GM04504 (cell line): ENCODE measurements at regions not wholly inside any gene's neighbourhood (a gene's known extent, or its start where the extent isn't known, plus 50 kb on each side); places are given as distances from the start of the nearest gene placed in this dataset.

Experiments used
- DNase-seq: peaks from one replicate; pipeline ENCODE4 v3.0.0-alpha.2; 2012; ENCODE audit warnings: low read depth

GRCh38 chr12:91353266-91353665 is 170.6 kb upstream of the DCN start:
- no peak for DNase-seq

- no peak for DNase-seq
These were observed 166.9 kb upstream of the DCN start for GRCh38 chr12:91349476-91349875.

GRCh38 chr12:91347481-91348214 is 165.0 kb upstream of the DCN start:
- no peak for DNase-seq

GRCh38 chr12:91346827-91347226 is 164.2 kb upstream of the DCN start:
- no peak for DNase-seq

- DNase-seq: no peak
These were observed 161.8 kb upstream of the DCN start for GRCh38 chr12:91344408-91344807.

GRCh38 chr12:91343010-91343409 is 160.4 kb upstream of the DCN start:
- DNase-seq: no peak

- DNase-seq: no peak
These were observed 156.5 kb upstream of the DCN start for GRCh38 chr12:91339106-91339505.

- DNase-seq: no peak
These were observed 153.1 kb upstream of the DCN start for GRCh38 chr12:91335699-91336098.

GRCh38 chr12:91333966-91334365 is 151.3 kb upstream of the DCN start:
- DNase-seq: no peak

GRCh38 chr12:91332302-91332701 is 149.7 kb upstream of the DCN start:
- DNase-seq: no peak

GRCh38 chr12:91331371-91331770 is 148.8 kb upstream of the DCN start:
- no peak for DNase-seq

- DNase-seq: no peak
These were observed 145.8 kb upstream of the DCN start for GRCh38 chr12:91328451-91328850.

- peak; percentile 58 for DNase-seq
These were observed 145.3 kb upstream of the DCN start for GRCh38 chr12:91327889-91328288.

GRCh38 chr12:91327131-91327530 is 144.5 kb upstream of the DCN start:
- no peak for DNase-seq

- no peak for DNase-seq
These were observed 143.7 kb upstream of the DCN start for GRCh38 chr12:91326058-91327027.

GRCh38 chr12:91320999-91321398 is 138.4 kb upstream of the DCN start:
- no peak for DNase-seq

- DNase-seq: no peak
These were observed 136.6 kb upstream of the DCN start for GRCh38 chr12:91319071-91319760.

GRCh38 chr12:91317306-91317705 is 134.7 kb upstream of the DCN start:
- DNase-seq: no peak

GRCh38 chr12:91316907-91317269 is 134.3 kb upstream of the DCN start:
- DNase-seq: no peak

GRCh38 chr12:91316161-91316906 is 133.7 kb upstream of the DCN start:
- DNase-seq: no peak

- DNase-seq: no peak
These were observed 128.5 kb upstream of the DCN start for GRCh38 chr12:91311081-91311480.

GRCh38 chr12:91309450-91309849 is 126.8 kb upstream of the DCN start:
- no peak for DNase-seq
